ENCODE measurements at regions not wholly inside any gene's neighbourhood (a gene's known extent, or its start where the extent isn't known, plus 50 kb on each side); places are given as distances from the start of the nearest gene placed in this dataset.
"Not testable (repeated sequence)": the region's sequence is repeated elsewhere in the genome, so short reads cannot be mapped to it uniquely, and the experiment has no call there.

GRCh38 chr7:152541892-152542291, 106.1 kb upstream of the KMT2C start:
- no peak for DNase-seq

GRCh38 chr7:152539190-152539495, 103.3 kb upstream of the KMT2C start:
- DNase-seq: not testable (repeated sequence)

- not testable (repeated sequence) for DNase-seq
These were observed 102.8 kb upstream of the KMT2C start for GRCh38 chr7:152538346-152539189.

- DNase-seq: no peak
These were observed 101.8 kb upstream of the KMT2C start for GRCh38 chr7:152537639-152538038.

GRCh38 chr7:152528612-152529011, 92.8 kb upstream of the KMT2C start:
- DNase-seq: peak in 1 of 3 experiments; percentile 49

- DNase-seq: no peak
These were observed 91.8 kb upstream of the KMT2C start for GRCh38 chr7:152527610-152528032.

- no peak for DNase-seq
These were observed 88.1 kb upstream of the KMT2C start for GRCh38 chr7:152523916-152524315.

GRCh38 chr7:152522571-152523067, 86.8 kb upstream of the KMT2C start:
- peak; percentile 10 to 72 (median 18) for DNase-seq

GRCh38 chr7:152521420-152522337, 85.9 kb upstream of the KMT2C start:
- DNase-seq: no peak

GRCh38 chr7:152520861-152521302, 85.1 kb upstream of the KMT2C start:
- no peak for DNase-seq

GRCh38 chr7:152519290-152519689, 83.5 kb upstream of the KMT2C start:
- no peak for DNase-seq

- DNase-seq: no peak
These were observed 80.4 kb upstream of the KMT2C start for GRCh38 chr7:152516216-152516615.

- DNase-seq: not testable (repeated sequence)
These were observed 79.6 kb upstream of the KMT2C start for GRCh38 chr7:152515266-152515950.

- no peak for DNase-seq
These were observed 78.9 kb upstream of the KMT2C start for GRCh38 chr7:152514771-152515105.

- DNase-seq: no peak
These were observed 78.3 kb upstream of the KMT2C start for GRCh38 chr7:152513861-152514770.

- peak in 2 of 3 experiments; percentile 22 to 68 for DNase-seq
These were observed 76.9 kb upstream of the KMT2C start for GRCh38 chr7:152512706-152513105.

GRCh38 chr7:152511736-152512135, 75.9 kb upstream of the KMT2C start:
- DNase-seq: no peak

- DNase-seq: no peak
These were observed 72.9 kb upstream of the KMT2C start for GRCh38 chr7:152508701-152509100.

- DNase-seq: no peak
These were observed 69.8 kb upstream of the KMT2C start for GRCh38 chr7:152505606-152506005.

GRCh38 chr7:152504816-152505215, 69.0 kb upstream of the KMT2C start:
- no peak for DNase-seq

GRCh38 chr7:152504367-152504766, 68.6 kb upstream of the KMT2C start:
- peak in 2 of 3 experiments; percentile 6 to 25 for DNase-seq

Measured in NCI-H1417 (cell line).